Adrenal gland (tissue), 9 donors: ENCODE measurements at regions not wholly inside any gene's neighbourhood (a gene's known extent, or its start where the extent isn't known, plus 50 kb on each side); places are given as distances from the start of the nearest gene placed in this dataset.

Source experiments
- DNase-seq, 7 donors: peaks; one replicate each; pipeline ENCODE4 v3.0.0-alpha.2; 2019 to 2020
- H3K27ac ChIP-seq, 5 donors: fragments of 200-600 bp; sonication (generic) in 4 of 5; 1 replicate in 3 of 5; 2 replicates in 2 of 5; pipeline versions ENCODE4 v1.5.1 to v1.8.0; 2016 to 2020; ENCODE audit warnings: mild to moderate bottlenecking in 1 of 5
- H3K27me3 ChIP-seq: fragments of 200-600 bp; 2 replicates; pipeline ENCODE4 v1.8.0; 2021
- H3K36me3 ChIP-seq, 2 donors: fragments of 200-600 bp; replicated peaks in 1 of 2; 1 replicate in 1 of 2; 2 replicates in 1 of 2; pipeline versions ENCODE4 v1.5.1 to v1.8.0; 2018 to 2022
- H3K4me1 ChIP-seq, 2 donors: fragments of 200-600 bp; replicated peaks in 1 of 2; 1 replicate in 1 of 2; 2 replicates in 1 of 2; pipeline versions ENCODE4 v1.5.1 to v1.8.0; 2018 to 2021
- H3K4me3 ChIP-seq, 4 donors: fragments of 200-600 bp; sonication (generic) in 3 of 4; one replicate each; pipeline ENCODE4 v1.5.1; 2016 to 2018
- H3K9me3 ChIP-seq, 3 donors: fragments of 200-600 bp; sonication (generic) in 1 of 3; replicated peaks in 1 of 3; 1 replicate in 2 of 3; 2 replicates in 1 of 3; pipeline versions ENCODE4 v1.5.1 to v1.8.0; 2016 to 2021
- POLR2A ChIP-seq, 2 donors: fragments of 450-650 bp; IDR thresholded peaks; one replicate each; pipeline ENCODE4 v1.6.1; 2017; ENCODE audit warnings: antibody characterized with exemption in 2 of 2, mild to moderate bottlenecking in 2 of 2, moderate library complexity in 1 of 2
- WGBS, 4 donors: extraction: QIAGEN DNeasy Blood & Tissue Kit in 2 of 4; methylation state at CpG; one replicate each; pipeline versions ENCODE4 v1.1.5 to v1.1.7; 2013 to 2017; 5-methylcytosine and 5-hydroxymethylcytosine counted together
- intact Hi-C, 2 donors: fragments of 100-400 bp; cut with DNase I; formaldehyde crosslinking; loops; one replicate each; pipeline versions ENCODE4 v1.14.1 to v1.15.0; 2022 to 2023
- TF ChIP-seq, protein P1 (sequence below), 6 experiments: fragments of 450-650 bp in 4 of 6; fragments of 200-600 bp in 2 of 6; sonication (generic) in 1 of 6; IDR thresholded peaks; 1 replicate in 5 of 6; 2 replicates in 1 of 6; pipeline versions ENCODE4 v1.5.1 to v1.8.0; 2016 to 2021; ENCODE audit warnings: antibody characterized with exemption in 6 of 6, mild to moderate bottlenecking in 2 of 6, moderate library complexity in 1 of 6
- donor health status: healthy with polysubstance abuse.
- donor health status: Bipolar disorder and iron deficiency.
- donor health status: DM: yes; HTN: yes; CAD: no.
- donor health status: DM: no; HTN: no; CAD: no.
- donor health status: DM: no; HTN: no; CAD: no.

- no peak for DNase-seq
- H3K4me3 ChIP-seq = no peak overlapping the region
- H3K27me3 ChIP-seq = no peaks in the 10 kb centered on the region
- intact Hi-C loops = no loop called here
- no peak overlapping the region for H3K27ac ChIP-seq
- H3K9me3 ChIP-seq = no peaks in the 10 kb centered on the region
- H3K4me1 ChIP-seq = peaks cover 0 to 4% of the 10 kb centered on the region in 2 donors
- no peak for TF ChIP-seq POLR2A (IDR thresholded peaks at IDR 0.05)
- TF ChIP-seq, protein P1, sequence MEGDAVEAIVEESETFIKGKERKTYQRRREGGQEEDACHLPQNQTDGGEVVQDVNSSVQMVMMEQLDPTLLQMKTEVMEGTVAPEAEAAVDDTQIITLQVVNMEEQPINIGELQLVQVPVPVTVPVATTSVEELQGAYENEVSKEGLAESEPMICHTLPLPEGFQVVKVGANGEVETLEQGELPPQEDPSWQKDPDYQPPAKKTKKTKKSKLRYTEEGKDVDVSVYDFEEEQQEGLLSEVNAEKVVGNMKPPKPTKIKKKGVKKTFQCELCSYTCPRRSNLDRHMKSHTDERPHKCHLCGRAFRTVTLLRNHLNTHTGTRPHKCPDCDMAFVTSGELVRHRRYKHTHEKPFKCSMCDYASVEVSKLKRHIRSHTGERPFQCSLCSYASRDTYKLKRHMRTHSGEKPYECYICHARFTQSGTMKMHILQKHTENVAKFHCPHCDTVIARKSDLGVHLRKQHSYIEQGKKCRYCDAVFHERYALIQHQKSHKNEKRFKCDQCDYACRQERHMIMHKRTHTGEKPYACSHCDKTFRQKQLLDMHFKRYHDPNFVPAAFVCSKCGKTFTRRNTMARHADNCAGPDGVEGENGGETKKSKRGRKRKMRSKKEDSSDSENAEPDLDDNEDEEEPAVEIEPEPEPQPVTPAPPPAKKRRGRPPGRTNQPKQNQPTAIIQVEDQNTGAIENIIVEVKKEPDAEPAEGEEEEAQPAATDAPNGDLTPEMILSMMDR (IDR thresholded peaks at IDR 0.05) = no peak
- WGBS, 4 donors = 88 to 93% (median 90%) methylated on average over 4 of the region's 4 CpGs
- no peaks in the 10 kb centered on the region for H3K36me3 ChIP-seq
Measured at GRCh38 chr12:114879354-114879753, 195.4 kb upstream of the TBX3 start.

DNA sequence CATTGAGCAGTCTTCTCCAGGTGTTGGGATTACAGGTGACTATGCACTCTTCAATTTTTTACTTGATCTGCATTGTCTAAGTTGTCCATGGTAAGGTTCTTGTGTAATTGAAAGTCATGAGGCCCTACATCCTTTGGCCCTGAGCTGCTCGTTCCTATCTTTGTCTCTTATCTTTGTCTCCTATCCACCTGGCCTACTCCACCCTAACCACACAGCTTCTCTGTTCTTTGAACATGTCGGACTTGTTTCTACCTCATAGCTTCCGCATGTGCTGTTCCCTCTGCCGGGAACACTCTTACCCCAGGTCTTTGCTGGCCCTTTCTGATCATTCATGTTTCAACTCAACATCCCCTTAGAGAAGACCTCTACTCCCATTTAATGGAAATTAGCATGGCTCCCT, 194.8 kb upstream of the TBX3 start:
- DNase-seq = no peak
- no peaks in the 10 kb centered on the region for H3K36me3 ChIP-seq
- intact Hi-C loops = no loop called here

DNA sequence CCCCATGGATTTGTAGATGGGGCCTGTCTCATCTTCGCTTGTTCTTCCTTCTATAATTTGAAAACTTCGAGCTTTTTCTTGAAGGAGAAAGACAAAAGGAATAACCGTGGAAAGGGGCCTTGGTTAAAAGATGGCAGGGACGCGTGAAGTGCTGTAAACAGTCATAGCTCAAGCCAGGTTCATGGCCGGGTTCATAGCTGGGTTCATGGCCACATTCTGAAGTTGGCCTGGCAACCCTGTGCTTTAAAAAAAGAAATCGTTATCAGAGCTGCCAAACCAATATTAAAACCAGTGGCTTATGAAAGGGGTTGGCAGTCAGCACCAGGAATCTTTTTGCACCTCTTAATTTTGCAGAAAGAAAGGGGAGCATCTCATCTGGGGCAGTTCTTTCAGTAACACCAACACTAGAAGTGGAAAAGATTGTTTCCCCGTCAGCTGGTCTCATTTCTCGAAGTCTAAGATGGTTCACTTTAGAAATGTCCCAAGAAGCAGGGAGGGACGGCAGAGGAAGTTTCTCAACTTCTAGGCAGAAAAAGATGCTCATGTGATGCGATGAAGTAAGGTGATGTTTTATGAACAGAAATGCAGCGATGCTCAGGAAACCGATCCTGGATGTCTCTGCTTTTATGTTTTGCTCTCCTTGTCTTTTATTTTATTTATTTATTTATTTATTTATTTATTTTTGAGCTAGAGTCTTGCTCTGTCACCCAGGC, 193.1 kb upstream of the TBX3 start:
- Histone ChIP-seq H3K4me3 (no peak overlapping the region), H3K36me3 (no peaks in the 10 kb centered on the region), H3K4me1 (peaks cover 0 to 4% of the 10 kb centered on the region in 2 donors), H3K27me3 (no peaks in the 10 kb centered on the region), H3K9me3 (no peaks in the 10 kb centered on the region), H3K27ac (no peak overlapping the region)
- TF ChIP-seq POLR2A (IDR thresholded peaks at IDR 0.05) = no peak
- TF ChIP-seq, protein P1 (IDR thresholded peaks at IDR 0.05) = no peak
- peak in 4 of 7 donors; percentile 19 to 52 (median 28) for DNase-seq
- 69 to 76% (median 70%) methylated on average over 13 of the region's 13 CpGs for WGBS, 4 donors
- intact Hi-C loops = no loop called here

More for the DNA sequence above, 194.8 kb upstream of the TBX3 start:
- H3K4me1 ChIP-seq = peaks cover 0 to 4% of the 10 kb centered on the region in 2 donors
- no peak overlapping the region for H3K27ac ChIP-seq
- no peaks in the 10 kb centered on the region for H3K9me3 ChIP-seq
- TF ChIP-seq POLR2A (IDR thresholded peaks at IDR 0.05) = no peak
- TF ChIP-seq, protein P1 (IDR thresholded peaks at IDR 0.05) = no peak
- H3K27me3 ChIP-seq = no peaks in the 10 kb centered on the region
- WGBS, 4 donors = 84 to 89% (median 86%) methylated on average over 4 of the region's 4 CpGs
- no peak overlapping the region for H3K4me3 ChIP-seq

DNA sequence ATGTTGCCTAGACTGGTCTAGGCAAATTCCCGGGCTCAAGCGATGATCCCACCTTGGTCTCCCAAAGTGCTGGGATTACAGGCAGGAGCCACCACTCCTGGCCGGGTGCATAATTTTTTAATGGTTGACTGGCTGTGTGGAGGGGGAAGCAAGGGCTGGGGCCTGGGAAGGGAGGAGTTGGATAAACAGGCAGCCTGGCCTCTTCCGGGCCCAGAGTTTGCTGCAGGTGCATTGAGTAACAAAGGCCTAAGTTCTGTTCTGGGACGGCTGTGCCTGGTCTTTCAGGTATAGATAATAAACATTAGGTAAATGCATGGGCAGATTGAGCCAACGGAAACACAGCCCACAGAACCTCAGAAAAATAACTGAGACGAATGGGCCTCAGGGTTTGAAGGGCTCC, 191.3 kb upstream of the TBX3 start:
- Histone ChIP-seq H3K9me3 (no peaks in the 10 kb centered on the region), H3K27me3 (no peaks in the 10 kb centered on the region), H3K4me3 (no peak overlapping the region), H3K4me1 (peaks cover 0 to 4% of the 10 kb centered on the region in 2 donors), H3K27ac (no peak overlapping the region), H3K36me3 (no peaks in the 10 kb centered on the region)
- TF ChIP-seq, protein P1 (IDR thresholded peaks at IDR 0.05) = no peak
- TF ChIP-seq POLR2A (IDR thresholded peaks at IDR 0.05) = no peak
- DNase-seq = no peak
- 74 to 92% (median 89%) methylated on average over 6 to 7 of the region's 7 CpGs for WGBS, 4 donors
- intact Hi-C loops = no loop called here
